ENCODE measurements at regions not wholly inside any gene's neighbourhood (a gene's known extent, or its start where the extent isn't known, plus 50 kb on each side); places are given as distances from the start of the nearest gene placed in this dataset.

- no peak for DNase-seq
These were observed 294.6 kb downstream of the CDH26 start for GRCh38 chr20:60252866-60253265.

DNA sequence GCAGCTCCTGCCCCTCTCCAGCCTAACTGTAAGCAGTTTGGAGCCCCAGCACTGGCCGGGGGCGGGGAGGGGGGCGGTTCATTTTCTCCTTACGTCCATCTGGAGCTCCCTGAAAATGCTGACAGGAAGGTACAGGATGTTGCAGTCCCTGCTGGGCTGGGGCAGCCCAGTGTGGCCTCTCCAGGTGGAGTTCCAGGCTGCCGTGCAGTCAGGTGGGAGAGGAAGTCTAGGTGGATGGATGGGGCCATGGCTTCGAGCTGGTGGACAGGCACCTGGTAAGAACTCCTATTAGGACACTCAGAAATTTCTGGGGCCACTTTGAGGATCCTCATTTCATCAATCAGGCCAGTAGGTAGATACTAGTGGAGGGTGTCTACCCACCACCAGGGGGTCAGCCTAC is 295.2 kb downstream of the CDH26 start:
- no peak for DNase-seq

DNA sequence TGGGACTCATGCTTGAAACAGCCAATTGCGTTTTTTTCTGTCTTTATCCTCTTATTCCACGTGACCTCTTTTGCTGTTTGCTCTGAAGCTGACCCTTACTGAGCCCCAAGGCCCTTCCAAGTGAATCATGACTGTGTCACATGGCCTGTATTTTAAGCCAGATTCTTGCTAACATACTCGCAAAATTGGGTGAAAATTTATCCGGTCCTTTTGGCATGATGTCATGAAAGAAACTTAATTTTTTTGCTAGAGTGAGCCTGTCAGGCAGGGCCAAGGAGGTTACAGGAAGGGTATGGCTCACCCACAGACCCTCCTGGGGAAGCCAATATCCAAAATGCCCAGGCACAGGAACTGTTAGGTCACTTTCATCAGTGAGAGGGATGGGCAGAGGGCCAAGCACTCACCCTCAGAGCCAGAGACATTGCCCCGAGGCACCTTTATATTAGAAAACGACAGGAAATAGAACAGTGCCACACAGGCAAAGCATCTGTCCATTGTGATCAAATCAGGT is 296.7 kb downstream of the CDH26 start:
- DNase-seq = no peak

GRCh38 chr20:60255415-60255814 is 297.2 kb downstream of the CDH26 start:
- no peak for DNase-seq

GRCh38 chr20:60255866-60256265 is 297.6 kb downstream of the CDH26 start:
- no peak for DNase-seq

DNA sequence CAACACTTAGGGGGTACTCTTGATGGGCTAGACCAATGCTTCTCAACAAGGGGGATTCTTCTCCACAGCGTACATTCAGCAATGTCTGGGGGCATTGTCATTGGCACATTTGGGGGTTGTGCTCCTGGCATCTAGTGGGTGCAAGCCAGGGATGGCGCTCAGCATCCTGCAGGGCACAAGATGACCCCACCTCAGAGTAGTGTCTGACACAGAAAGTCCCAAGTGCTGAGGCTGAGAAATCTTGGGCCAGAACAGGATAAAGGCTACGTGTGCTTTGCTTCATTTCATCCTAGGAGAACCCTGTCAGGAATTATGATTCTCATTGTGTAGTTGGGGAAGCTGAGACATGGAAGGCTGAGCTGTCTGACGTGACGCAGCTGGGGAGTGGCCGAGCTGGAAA is 298.6 kb downstream of the CDH26 start:
- DNase-seq = no peak

DNA sequence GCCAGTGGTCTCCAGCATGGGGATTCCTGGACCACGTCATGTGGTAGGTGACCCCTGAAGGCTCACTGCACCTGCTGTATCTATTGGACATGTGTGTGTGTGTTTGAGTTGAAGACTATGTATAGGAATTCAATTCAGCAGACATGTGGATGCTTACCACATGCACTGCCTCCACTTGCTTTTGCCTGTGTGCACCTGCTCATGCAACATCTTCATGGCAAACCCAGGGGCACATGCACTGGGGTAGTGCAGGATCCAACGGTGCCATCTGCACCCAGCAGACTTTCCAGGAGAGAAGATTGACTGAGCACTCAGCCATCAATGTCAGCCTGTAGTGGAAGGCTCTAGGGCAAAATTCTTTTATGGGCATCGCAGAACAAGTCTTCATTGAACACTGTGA is 299.4 kb downstream of the CDH26 start:
- no peak for DNase-seq

DNA sequence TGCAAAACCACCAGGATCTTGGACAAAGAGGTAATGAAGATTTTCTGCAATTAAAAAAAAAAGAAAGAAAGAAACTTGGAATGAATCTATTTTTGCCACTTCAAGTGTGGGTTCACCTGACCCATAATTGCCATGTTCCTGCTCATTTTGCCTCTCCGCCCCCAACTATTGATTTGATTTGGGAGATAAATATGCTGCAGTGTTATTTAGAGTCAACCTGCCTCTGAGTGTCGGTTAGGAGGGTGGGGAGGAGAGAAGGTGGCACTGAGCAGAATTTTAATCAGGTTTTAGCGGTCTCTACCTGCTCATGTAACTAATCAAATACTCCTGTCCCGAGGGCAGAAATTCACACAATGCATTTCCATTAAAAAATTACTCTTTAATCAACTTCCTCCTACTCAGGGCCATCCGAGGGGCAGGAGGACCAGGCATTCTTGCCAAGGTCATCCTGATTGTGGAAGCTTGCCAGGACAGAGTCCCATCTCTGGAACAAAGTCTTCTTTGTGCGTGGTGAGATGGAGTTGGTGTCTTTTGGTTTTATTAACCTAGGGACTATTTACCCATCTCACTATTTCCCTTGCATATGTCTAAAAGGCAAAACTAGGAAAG is 300.1 kb downstream of the CDH26 start:
- no peak for DNase-seq

- no peak for DNase-seq
These were observed 303.1 kb downstream of the CDH26 start for GRCh38 chr20:60261333-60261732.

GRCh38 chr20:60262967-60263603 is 304.9 kb downstream of the CDH26 start:
- peak; percentile 32 for DNase-seq

GRCh38 chr20:60263725-60264709 is 305.8 kb downstream of the CDH26 start:
- no peak for DNase-seq

DNA sequence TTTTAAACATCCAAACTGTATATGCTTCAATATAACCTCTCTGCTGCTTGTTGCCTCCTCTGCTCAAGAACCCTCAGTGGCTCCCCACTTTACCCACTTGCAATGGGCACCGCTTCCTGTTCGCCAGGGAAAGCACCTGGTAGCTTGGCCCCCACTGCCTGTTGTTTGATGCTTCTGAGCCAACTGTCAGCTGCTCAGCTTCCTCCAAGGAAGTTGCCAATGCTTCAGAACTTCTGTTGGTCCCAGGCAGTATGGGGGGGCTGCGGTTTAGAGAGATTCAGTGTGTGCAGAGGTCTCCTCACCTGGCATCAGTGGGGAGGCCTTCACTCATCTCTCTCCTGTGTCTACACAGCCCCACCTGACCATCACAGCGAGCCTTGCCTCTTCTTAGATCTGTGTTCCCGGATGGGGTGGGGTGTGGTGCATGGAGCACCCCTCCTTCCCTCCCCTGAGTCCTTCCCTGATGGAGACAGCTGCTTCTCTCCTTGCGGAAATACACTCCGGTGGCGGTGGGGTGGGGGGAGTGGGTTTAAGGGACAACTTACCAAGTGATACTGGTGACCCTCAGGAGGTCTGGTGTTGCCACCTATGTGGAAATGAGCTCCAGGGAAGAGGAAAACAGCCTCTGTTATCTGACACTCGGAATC is 308.1 kb downstream of the CDH26 start:
- DNase-seq = no peak

DNA sequence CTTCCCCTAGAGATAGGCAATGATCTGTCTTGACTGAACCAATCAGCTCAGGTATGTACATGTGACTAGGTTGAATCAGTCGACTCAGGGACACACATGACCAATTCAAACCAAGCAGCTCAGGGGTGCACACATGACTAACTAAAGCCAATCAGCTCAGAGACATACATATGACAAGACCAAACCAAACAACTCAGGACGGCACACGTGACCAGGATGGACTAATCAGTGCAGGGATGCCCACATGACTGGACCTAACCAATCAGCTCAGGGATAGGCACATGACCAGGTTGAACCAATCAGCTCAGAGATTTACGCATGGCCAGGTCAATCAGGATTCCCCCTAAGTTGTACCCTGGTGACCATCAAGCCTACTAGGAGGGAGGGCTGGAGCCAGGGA is 310.3 kb downstream of the CDH26 start:
- no peak for DNase-seq

GRCh38 chr20:60269573-60270162 is 311.4 kb downstream of the CDH26 start:
- no peak for DNase-seq

GRCh38 chr20:60270341-60270740 is 312.1 kb downstream of the CDH26 start:
- DNase-seq = no peak

- DNase-seq = no peak
These were observed 313.4 kb downstream of the CDH26 start for GRCh38 chr20:60271597-60271996.

GRCh38 chr20:60272790-60273189 is 314.6 kb downstream of the CDH26 start:
- DNase-seq = no peak

GRCh38 chr20:60274717-60275116 is 316.5 kb downstream of the CDH26 start:
- DNase-seq = no peak

- DNase-seq = no peak
These were observed 323.1 kb downstream of the CDH26 start for GRCh38 chr20:60281295-60281694.

GRCh38 chr20:60283281-60283680 is 325.1 kb downstream of the CDH26 start:
- DNase-seq = no peak

DNA sequence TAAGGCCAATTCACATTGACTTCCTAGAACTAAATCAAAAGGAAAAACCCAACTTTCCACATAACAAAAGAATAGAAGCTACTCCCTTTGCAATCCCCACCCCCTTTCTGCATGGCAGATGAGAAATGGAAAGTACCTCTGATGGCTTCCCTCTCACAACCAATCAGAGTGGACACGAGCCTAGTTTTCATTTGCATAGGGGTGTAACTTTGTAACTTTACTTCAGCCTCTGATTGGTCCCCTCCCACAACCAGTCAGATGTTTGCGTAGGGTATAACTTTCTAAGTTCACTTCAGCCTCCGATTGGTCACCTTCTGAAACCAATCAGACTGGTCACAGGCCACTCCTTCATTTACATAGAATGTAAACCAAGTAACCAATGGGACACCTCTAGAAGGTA is 328.5 kb downstream of the CDH26 start:
- DNase-seq = no peak

- DNase-seq = no peak
These were observed 330.7 kb downstream of the CDH26 start for GRCh38 chr20:60288945-60289344.
